Tibial nerve (tissue), 4 donors: ENCODE measurements at regions not wholly inside any gene's neighbourhood (a gene's known extent, or its start where the extent isn't known, plus 50 kb on each side); places are given as distances from the start of the nearest gene placed in this dataset.

Source experiments
- CTCF ChIP-seq, 5 experiments: fragments of 200-600 bp in 3 of 5; fragments of 450-650 bp in 2 of 5; sonication (generic) in 3 of 5; IDR thresholded peaks; one replicate each; pipeline ENCODE4 v1.5.1; 2016 to 2019; ENCODE audit warnings: antibody characterized with exemption in 5 of 5, mild to moderate bottlenecking in 3 of 5, moderate library complexity in 2 of 5
- EP300 ChIP-seq, 2 donors: sonication (generic); formaldehyde crosslinking; IDR thresholded peaks; one replicate each; pipeline ENCODE4 v1.6.1; 2017; ENCODE audit warnings: antibody characterized with exemption in 2 of 2, mild to moderate bottlenecking in 1 of 2
- POLR2A ChIP-seq, 2 donors: fragments of 450-650 bp; IDR thresholded peaks; one replicate each; pipeline ENCODE4 v1.6.1; 2017; ENCODE audit warnings: antibody characterized with exemption in 2 of 2, mild to moderate bottlenecking in 2 of 2, moderate library complexity in 2 of 2

GRCh38 chr4:176902710-176903323, 110.1 kb upstream of the VEGFC start:
- TF ChIP-seq CTCF (IDR thresholded peaks at IDR 0.05) (no peak), EP300 (IDR thresholded peaks at IDR 0.05) (no peak), POLR2A (IDR thresholded peaks at IDR 0.05) (no peak)
